Neural progenitor cell (in vitro differentiated cells): ENCODE measurements at regions not wholly inside any gene's neighbourhood (a gene's known extent, or its start where the extent isn't known, plus 50 kb on each side); places are given as distances from the start of the nearest gene placed in this dataset.
A peak's percentile ranks its signal among the peaks of the same experiment; 100 is the strongest.

Source experiments
- DNase-seq: peaks from one replicate; pipeline ENCODE4 v3.0.0-alpha.2; 2016; ENCODE audit warnings: low spot score
- H2AFZ ChIP-seq: fragments of 200-600 bp; sonication (generic); replicated peaks from 2 replicates; pipeline ENCODE4 v1.6.1; 2016; ENCODE audit warnings: antibody characterized with exemption
- H3F3A ChIP-seq: fragments of 200-600 bp; sonication (generic); 2 replicates; pipeline ENCODE4 v1.6.1; 2016; ENCODE audit warnings: antibody characterized with exemption, low read depth
- H3K27ac ChIP-seq: fragments of 200-600 bp; sonication (generic); 2 replicates; pipeline ENCODE4 v1.5.1; 2016; ENCODE audit warnings: mild to moderate bottlenecking
- H3K27me3 ChIP-seq: fragments of 200-600 bp; sonication (generic); 2 replicates; pipeline ENCODE4 v1.6.1; 2016; ENCODE audit warnings: mild to moderate bottlenecking, moderate library complexity
- H3K36me3 ChIP-seq: fragments of 200-600 bp; sonication (generic); 2 replicates; pipeline ENCODE4 v1.5.1; 2016
- H3K4me1 ChIP-seq: fragments of 200-600 bp; sonication (generic); 2 replicates; pipeline ENCODE4 v1.6.1; 2016; ENCODE audit warnings: mixed run types
- H3K4me2 ChIP-seq: fragments of 200-600 bp; sonication (generic); 2 replicates; pipeline ENCODE4 v1.6.1; 2016
- H3K4me3 ChIP-seq: fragments of 200-600 bp; sonication (generic); 2 replicates; pipeline ENCODE4 v1.5.1; 2016
- H3K79me2 ChIP-seq: fragments of 200-600 bp; sonication (generic); 2 replicates; pipeline ENCODE4 v1.6.1; 2016; ENCODE audit warnings: low read depth
- H3K9ac ChIP-seq: fragments of 200-600 bp; sonication (generic); 2 replicates; pipeline ENCODE4 v1.6.1; 2016
- H3K9me3 ChIP-seq: fragments of 200-600 bp; sonication (generic); 2 replicates; pipeline ENCODE4 v1.5.1; 2016; ENCODE audit warnings: low read depth
- H4K20me1 ChIP-seq: fragments of 200-600 bp; sonication (generic); 2 replicates; pipeline ENCODE4 v1.6.1; 2016; ENCODE audit warnings: low read depth
- H3K27ac Mint-ChIP-seq: 3 replicates; pipeline ENCODE4 v1.8.0; 2021; ENCODE audit warnings: mixed read lengths
- H3K27me3 Mint-ChIP-seq: 2 replicates; pipeline ENCODE4 v1.8.0; 2022; ENCODE audit warnings: low read depth, mild to moderate bottlenecking, inconsistent platforms, moderate library complexity, mixed read lengths; ENCODE audit not compliant: insufficient read depth
- H3K36me3 Mint-ChIP-seq: 3 replicates; pipeline ENCODE4 v1.8.0; 2021; ENCODE audit warnings: mixed read lengths
- H3K4me1 Mint-ChIP-seq: 3 replicates; pipeline ENCODE4 v1.8.0; 2021; ENCODE audit warnings: mixed read lengths
- H3K4me3 Mint-ChIP-seq: 3 replicates; pipeline ENCODE4 v1.8.0; 2021; ENCODE audit warnings: mild to moderate bottlenecking, moderate library complexity, mixed read lengths
- H3K9me3 Mint-ChIP-seq: 3 replicates; pipeline ENCODE4 v1.8.0; 2020; ENCODE audit warnings: mixed read lengths
- EZH2 ChIP-seq: fragments of 200-600 bp; sonication (generic); IDR thresholded peaks from 2 replicates; pipeline ENCODE4 v1.6.1; 2017; ENCODE audit warnings: antibody characterized with exemption, mild to moderate bottlenecking, moderate library complexity
- EZH2phosphoT487 ChIP-seq: fragments of 200-600 bp; sonication (generic); IDR thresholded peaks from 2 replicates; pipeline ENCODE4 v1.6.1; 2017; ENCODE audit warnings: antibody characterized with exemption
- TF ChIP-seq, protein P1 (sequence below): fragments of 200-600 bp; sonication (generic); IDR thresholded peaks from 2 replicates; pipeline ENCODE4 v1.5.1; 2017; ENCODE audit warnings: antibody characterized with exemption, mild to moderate bottlenecking

DNA sequence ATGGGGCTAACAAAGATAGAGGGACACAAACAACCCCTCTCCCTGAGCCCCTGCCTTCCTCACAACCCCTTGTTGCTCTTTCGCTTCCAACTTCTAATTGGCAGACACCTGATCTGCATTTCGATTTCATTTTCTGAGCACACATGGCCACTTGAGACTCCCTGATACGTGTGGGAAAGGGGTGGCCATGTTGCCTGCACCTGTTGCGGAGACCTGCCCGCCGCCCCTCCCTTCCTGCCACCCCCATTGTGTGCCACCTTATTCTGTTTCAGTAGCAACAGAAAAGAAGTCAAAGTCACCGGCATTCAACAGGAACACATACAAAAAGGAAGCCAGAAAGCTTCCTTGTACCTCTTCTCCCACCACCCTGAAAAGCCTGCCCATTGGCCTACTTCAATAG lies 254.7 kb upstream of the SOX9 start:
- Mint-ChIP-seq H3K4me1 (peaks cover 7% of the 10 kb centered on the region), H3K27ac (no peak overlapping the region), H3K27me3 (no peaks in the 10 kb centered on the region), H3K9me3 (no peaks in the 10 kb centered on the region), H3K36me3 (no peaks in the 10 kb centered on the region), H3K4me3 (no peak overlapping the region)
- Histone ChIP-seq H3K79me2 (no peaks in the 10 kb centered on the region), H3K9ac (no peak overlapping the region), H3K27ac (no peak overlapping the region), H3K36me3 (no peaks in the 10 kb centered on the region), H3K27me3 (no peaks in the 10 kb centered on the region), H3K9me3 (no peaks in the 10 kb centered on the region), H3K4me2 (no peak overlapping the region), H3F3A (no peaks in the 10 kb centered on the region), H4K20me1 (no peaks in the 10 kb centered on the region), H2AFZ (no peak overlapping the region), H3K4me1 (peaks cover 13% of the 10 kb centered on the region), H3K4me3 (no peak overlapping the region)
- no peak for DNase-seq
- TF ChIP-seq EZH2phosphoT487 (no peak), EZH2 (no peak)
- TF ChIP-seq, protein P1, sequence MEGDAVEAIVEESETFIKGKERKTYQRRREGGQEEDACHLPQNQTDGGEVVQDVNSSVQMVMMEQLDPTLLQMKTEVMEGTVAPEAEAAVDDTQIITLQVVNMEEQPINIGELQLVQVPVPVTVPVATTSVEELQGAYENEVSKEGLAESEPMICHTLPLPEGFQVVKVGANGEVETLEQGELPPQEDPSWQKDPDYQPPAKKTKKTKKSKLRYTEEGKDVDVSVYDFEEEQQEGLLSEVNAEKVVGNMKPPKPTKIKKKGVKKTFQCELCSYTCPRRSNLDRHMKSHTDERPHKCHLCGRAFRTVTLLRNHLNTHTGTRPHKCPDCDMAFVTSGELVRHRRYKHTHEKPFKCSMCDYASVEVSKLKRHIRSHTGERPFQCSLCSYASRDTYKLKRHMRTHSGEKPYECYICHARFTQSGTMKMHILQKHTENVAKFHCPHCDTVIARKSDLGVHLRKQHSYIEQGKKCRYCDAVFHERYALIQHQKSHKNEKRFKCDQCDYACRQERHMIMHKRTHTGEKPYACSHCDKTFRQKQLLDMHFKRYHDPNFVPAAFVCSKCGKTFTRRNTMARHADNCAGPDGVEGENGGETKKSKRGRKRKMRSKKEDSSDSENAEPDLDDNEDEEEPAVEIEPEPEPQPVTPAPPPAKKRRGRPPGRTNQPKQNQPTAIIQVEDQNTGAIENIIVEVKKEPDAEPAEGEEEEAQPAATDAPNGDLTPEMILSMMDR: no peak

DNA sequence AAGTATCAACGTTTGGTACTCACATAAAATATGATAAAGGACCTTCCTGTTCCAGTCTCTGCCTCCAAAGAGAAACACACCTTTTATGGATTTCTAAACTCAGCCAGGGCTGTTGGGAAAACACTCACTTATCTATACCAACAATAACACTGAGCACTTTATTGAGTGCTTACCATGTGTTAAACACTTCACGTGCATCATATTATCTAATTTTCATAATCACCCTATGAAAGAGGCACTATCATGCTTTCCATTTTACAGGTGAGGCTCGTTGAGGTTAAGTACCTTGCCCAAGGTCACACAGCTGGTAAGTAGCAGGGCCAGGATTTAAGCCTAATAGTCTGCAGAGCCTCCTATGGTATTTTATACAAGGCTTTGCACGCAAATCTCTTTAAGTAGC lies 251.5 kb upstream of the SOX9 start:
- Histone ChIP-seq H3K4me3 (no peak overlapping the region), H3K27ac (no peak overlapping the region), H3K36me3 (no peaks in the 10 kb centered on the region), H3K27me3 (no peaks in the 10 kb centered on the region), H3K4me2 (no peak overlapping the region), H3K4me1 (peaks cover 16% of the 10 kb centered on the region), H4K20me1 (no peaks in the 10 kb centered on the region), H3K79me2 (no peaks in the 10 kb centered on the region), H3F3A (no peaks in the 10 kb centered on the region), H3K9ac (no peak overlapping the region), H2AFZ (no peak overlapping the region), H3K9me3 (peaks cover 1% of the 10 kb centered on the region)
- no peak for DNase-seq
- H3K27me3 Mint-ChIP-seq: no peaks in the 10 kb centered on the region
- no peaks in the 10 kb centered on the region for H3K36me3 Mint-ChIP-seq
- H3K4me1 Mint-ChIP-seq: peaks cover 7% of the 10 kb centered on the region
- H3K4me3 Mint-ChIP-seq: no peak overlapping the region
- TF ChIP-seq EZH2phosphoT487 (no peak), EZH2 (no peak)
- TF ChIP-seq, protein P1: no peak
- H3K27ac Mint-ChIP-seq: no peak overlapping the region
- no peaks in the 10 kb centered on the region for H3K9me3 Mint-ChIP-seq

DNA sequence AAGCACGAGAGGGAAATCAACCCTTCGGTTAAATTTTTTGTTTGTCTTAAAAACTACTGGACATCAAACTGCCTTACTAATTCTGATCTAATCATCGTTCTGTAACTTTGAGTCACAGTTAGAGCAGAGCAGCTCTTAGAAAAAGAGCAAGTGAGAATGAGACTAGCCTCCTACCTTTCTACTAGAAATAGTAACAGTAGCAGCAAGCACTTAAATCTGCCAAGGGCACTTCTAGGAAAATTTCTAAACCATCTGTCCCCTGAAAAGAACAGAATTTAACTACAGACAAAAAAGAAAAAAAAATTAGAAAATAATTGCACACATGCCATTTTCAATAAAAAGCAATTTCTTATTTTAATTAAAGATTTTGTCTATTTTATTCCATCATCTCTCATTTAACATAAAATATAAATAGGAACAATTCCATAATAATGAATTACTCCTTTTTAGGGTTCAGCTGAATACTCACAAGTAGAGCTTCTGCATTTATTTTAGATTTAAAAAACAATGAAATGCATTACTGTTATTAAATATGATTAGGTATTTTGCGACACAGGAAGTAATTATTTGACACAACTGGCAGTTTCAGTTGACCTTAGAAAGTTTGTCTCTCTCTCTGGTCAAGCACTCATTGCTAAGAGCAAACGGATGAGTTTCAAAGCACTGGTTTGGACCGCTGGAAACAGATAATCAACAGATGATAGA lies 250.8 kb upstream of the SOX9 start:
- DNase-seq: no peak
- Mint-ChIP-seq H3K4me3 (no peak overlapping the region), H3K36me3 (no peaks in the 10 kb centered on the region), H3K27ac (no peak overlapping the region), H3K27me3 (no peaks in the 10 kb centered on the region), H3K9me3 (no peaks in the 10 kb centered on the region), H3K4me1 (peaks cover 4% of the 10 kb centered on the region)
- Histone ChIP-seq H3F3A (no peaks in the 10 kb centered on the region), H2AFZ (no peak overlapping the region), H3K9ac (no peak overlapping the region), H4K20me1 (no peaks in the 10 kb centered on the region), H3K4me1 (peaks cover 16% of the 10 kb centered on the region), H3K27ac (no peak overlapping the region), H3K4me3 (no peak overlapping the region), H3K4me2 (peak overlapping the region; percentile 4), H3K9me3 (peaks cover 3% of the 10 kb centered on the region), H3K79me2 (no peaks in the 10 kb centered on the region), H3K27me3 (no peaks in the 10 kb centered on the region), H3K36me3 (no peaks in the 10 kb centered on the region)
- TF ChIP-seq EZH2phosphoT487 (no peak), EZH2 (no peak)
- TF ChIP-seq, protein P1: no peak
